Urinary bladder (tissue), 3 donors: ENCODE measurements at regions not wholly inside any gene's neighbourhood (a gene's known extent, or its start where the extent isn't known, plus 50 kb on each side); places are given as distances from the start of the nearest gene placed in this dataset.

ENCODE experiments used
- DNase-seq: peaks from one replicate; pipeline ENCODE4 v3.0.0-alpha.2; 2015; ENCODE audit errors: extremely low spot score
- H3K27ac ChIP-seq: one replicate; pipeline ENCODE4 v1.5.1; 2013; ENCODE audit warnings: low read depth, mild to moderate bottlenecking, moderate library complexity
- H3K36me3 ChIP-seq: one replicate; pipeline ENCODE4 v1.6.1; 2013; ENCODE audit warnings: mild to moderate bottlenecking, moderate library complexity; ENCODE audit not compliant: insufficient read depth
- H3K4me1 ChIP-seq: one replicate; pipeline ENCODE4 v1.6.1; 2013; ENCODE audit warnings: mild to moderate bottlenecking, moderate library complexity; ENCODE audit not compliant: insufficient read depth
- H3K4me3 ChIP-seq: one replicate; pipeline ENCODE4 v1.5.1; 2013; ENCODE audit warnings: low read depth, low read length
- WGBS: extraction: QIAGEN DNeasy Blood & Tissue Kit; methylation state at CpG from one replicate; pipeline ENCODE4 v1.1.7; 2013; 5-methylcytosine and 5-hydroxymethylcytosine counted together
- donor health status: healthy with polysubstance abuse.
- donor health status: healthy.

DNA sequence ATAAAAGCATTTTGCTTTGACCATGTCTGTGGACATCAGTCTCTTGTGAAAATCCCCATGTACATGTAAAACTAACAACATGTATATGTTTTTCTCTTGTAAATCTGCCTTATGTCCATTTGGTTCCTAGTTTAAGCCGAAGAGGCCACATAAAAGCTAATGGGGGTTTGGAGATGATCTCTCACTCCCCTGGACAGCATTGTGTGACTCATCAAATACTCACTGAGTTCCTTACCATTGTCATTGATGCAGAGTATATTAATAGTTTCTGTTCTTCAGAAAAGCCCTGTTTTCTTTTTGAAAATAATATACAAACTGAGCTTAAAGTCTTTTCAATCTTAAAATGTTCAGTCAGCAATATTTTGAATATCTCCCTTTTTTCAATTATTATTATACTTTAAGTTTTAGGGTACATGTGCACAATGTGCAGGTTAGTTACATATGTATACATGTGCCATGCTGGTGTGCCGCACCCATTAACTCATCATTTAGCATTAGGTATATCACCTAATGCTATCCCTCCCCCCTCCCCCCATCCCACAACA, 536.7 kb upstream of the HTR2A start:
- no peaks in the 10 kb centered on the region for H3K36me3 ChIP-seq
- no peaks in the 10 kb centered on the region for H3K4me1 ChIP-seq
- WGBS = 81% methylated on average over 2 of the region's 2 CpGs
- no peak overlapping the region for H3K4me3 ChIP-seq
- no peak for DNase-seq
- no peak overlapping the region for H3K27ac ChIP-seq

GRCh38 chr13:47426126-47426849, 529.4 kb upstream of the HTR2A start:
- DNase-seq = no peak
- H3K27ac ChIP-seq = no peak overlapping the region
- 79% methylated on average over 3 of the region's 3 CpGs for WGBS

DNA sequence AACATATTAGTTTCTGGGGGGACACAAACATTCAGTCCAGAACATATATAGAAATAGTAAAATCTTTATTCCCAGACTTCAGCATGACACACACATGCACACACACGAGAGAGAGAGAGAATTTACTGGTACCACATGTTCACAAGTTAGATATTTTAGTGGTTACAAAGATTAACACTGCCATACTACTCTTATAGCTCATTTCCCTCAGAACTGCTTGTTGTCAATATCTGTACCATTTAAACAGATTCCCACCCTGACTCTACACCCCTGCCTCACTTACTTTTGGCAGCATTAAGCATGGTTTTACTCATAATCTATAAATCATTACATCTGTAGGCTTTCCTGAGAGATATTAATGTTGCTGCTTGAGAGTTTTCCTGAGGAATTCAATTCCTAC, 524.7 kb upstream of the HTR2A start:
- Histone ChIP-seq H3K4me3 (no peak overlapping the region), H3K4me1 (no peaks in the 10 kb centered on the region), H3K27ac (no peak overlapping the region), H3K36me3 (no peaks in the 10 kb centered on the region)
- DNase-seq = no peak
- 48% methylated on average over 1 of the region's 1 CpG for WGBS

More at GRCh38 chr13:47426126-47426849, 529.4 kb upstream of the HTR2A start:
- Histone ChIP-seq H3K36me3 (no peaks in the 10 kb centered on the region), H3K4me1 (no peaks in the 10 kb centered on the region), H3K4me3 (no peak overlapping the region)

DNA sequence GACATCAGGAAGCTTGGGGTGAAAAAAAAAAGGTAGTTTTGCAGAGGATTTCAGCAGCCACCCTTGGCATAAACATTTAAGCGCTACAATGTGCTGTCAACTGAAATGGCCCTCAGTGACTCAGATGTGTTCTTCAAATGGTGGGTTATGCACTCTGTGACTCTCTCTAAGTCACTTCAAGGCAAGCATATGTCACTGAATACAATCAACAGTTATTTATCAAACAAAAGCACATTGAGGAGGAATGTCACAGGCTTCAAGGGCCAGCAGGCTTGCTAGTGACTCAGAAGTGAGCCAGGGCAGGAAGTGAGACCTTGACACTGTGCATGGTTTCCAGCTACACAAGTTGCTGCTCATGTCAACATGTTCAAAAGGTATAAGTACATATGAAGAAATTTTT, 523.7 kb upstream of the HTR2A start:
- no peaks in the 10 kb centered on the region for H3K36me3 ChIP-seq
- H3K27ac ChIP-seq = no peak overlapping the region
- no peak overlapping the region for H3K4me3 ChIP-seq
- DNase-seq = no peak
- WGBS = 97% methylated on average over 1 of the region's 1 CpG
- no peaks in the 10 kb centered on the region for H3K4me1 ChIP-seq

DNA sequence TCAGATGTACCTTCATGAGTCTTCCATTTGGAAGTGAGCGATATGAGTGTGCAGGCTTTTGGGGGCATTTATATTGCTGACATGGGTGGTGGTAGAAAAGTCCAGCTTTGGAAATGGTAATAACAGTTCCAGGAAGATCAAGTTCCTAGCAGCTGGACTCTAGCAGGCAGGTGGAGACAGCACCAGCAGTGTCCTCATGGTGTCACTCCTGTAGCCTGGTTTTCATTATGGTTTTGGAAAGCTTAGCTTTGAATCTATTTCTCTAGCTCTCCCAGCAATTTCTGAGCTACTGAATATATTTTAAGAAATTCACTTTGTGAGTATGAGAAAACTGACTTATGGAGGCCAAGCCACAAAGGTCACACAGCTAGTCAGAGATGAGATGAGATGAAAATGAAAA, 523.2 kb upstream of the HTR2A start:
- Histone ChIP-seq H3K4me1 (no peaks in the 10 kb centered on the region), H3K36me3 (no peaks in the 10 kb centered on the region), H3K4me3 (no peak overlapping the region), H3K27ac (no peak overlapping the region)
- 45% methylated on average over 1 of the region's 1 CpG for WGBS
- DNase-seq = no peak

- WGBS = 91% methylated on average over 3 of the region's 3 CpGs
- Histone ChIP-seq H3K4me3 (no peak overlapping the region), H3K27ac (no peak overlapping the region), H3K4me1 (no peaks in the 10 kb centered on the region), H3K36me3 (no peaks in the 10 kb centered on the region)
- DNase-seq = no peak
Observed at GRCh38 chr13:47418206-47418920, 521.5 kb upstream of the HTR2A start.

- Histone ChIP-seq H3K36me3 (no peaks in the 10 kb centered on the region), H3K27ac (no peak overlapping the region), H3K4me1 (no peaks in the 10 kb centered on the region), H3K4me3 (no peak overlapping the region)
- no peak for DNase-seq
- WGBS = 96% methylated on average over 2 of the region's 2 CpGs
Observed at GRCh38 chr13:47417485-47417884, 520.6 kb upstream of the HTR2A start.

DNA sequence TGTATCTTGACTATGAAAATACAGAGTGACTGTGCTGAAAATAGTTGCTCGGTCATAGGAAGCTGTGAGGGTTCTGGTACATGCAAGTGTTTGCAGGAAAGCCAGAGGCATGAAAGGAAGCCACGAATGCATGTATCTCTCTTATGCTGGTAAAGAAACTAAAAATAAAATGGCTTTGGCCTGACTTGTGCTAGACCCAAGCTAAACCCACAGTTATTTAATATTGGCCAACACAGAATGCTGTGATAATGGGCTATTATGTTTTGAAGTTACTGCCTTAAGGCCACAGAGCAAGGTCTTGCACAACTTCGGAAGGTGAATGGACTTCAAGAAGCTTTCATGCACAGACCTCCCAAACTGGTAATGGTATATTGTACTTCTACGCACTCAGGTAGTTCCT, 518.2 kb upstream of the HTR2A start:
- Histone ChIP-seq H3K4me1 (no peaks in the 10 kb centered on the region), H3K27ac (no peak overlapping the region), H3K4me3 (no peak overlapping the region), H3K36me3 (no peaks in the 10 kb centered on the region)
- no peak for DNase-seq
- 81% methylated on average over 4 of the region's 4 CpGs for WGBS

GRCh38 chr13:47413526-47413925, 516.7 kb upstream of the HTR2A start:
- H3K4me3 ChIP-seq = no peak overlapping the region
- no peak overlapping the region for H3K27ac ChIP-seq
- no peaks in the 10 kb centered on the region for H3K36me3 ChIP-seq
- WGBS = 22% methylated on average over 1 of the region's 1 CpG
- no peak for DNase-seq
- no peaks in the 10 kb centered on the region for H3K4me1 ChIP-seq

DNA sequence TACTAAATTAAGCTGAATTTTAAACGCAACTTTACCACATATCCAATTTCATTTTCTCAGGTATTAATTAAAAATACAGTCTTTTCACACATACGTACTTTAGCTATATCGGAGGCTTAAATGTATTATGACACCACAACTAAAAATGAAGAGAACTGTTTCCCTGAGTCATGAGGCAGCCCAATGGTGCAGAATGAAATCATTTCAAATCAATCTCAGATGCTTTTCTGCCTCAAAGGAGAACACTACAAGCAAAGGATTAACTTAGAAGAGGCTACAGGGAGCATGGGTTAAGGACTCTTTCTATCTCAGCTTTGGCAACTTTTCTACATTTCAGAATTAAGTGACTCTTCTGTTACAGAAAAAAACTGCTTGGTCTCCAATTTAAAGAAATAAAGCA, 516.3 kb upstream of the HTR2A start:
- Histone ChIP-seq H3K4me1 (no peaks in the 10 kb centered on the region), H3K36me3 (no peaks in the 10 kb centered on the region), H3K4me3 (no peak overlapping the region), H3K27ac (no peak overlapping the region)
- no peak for DNase-seq
- WGBS = 63% methylated on average over 3 of the region's 3 CpGs

DNA sequence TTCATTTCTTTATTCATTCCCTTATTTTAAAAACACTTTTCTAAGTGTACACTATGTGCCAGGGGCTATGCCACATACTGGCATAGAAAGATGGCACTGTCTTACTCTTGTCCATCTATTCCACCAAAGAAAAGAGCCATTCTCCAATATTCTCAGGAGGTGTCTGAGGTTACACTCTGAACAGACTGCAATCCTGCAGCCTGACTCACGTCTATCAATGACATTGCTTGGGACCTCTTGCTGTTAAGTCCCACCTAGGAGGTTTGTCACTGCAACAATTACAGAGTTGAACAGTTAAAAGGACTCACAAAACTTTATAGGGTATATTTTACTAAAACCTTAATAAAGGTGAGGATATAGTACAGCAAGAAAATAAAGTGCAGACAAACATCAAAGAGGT, 512.9 kb upstream of the HTR2A start:
- WGBS = 82% methylated on average over 1 of the region's 1 CpG
- Histone ChIP-seq H3K4me3 (no peak overlapping the region), H3K27ac (no peak overlapping the region), H3K4me1 (no peaks in the 10 kb centered on the region), H3K36me3 (no peaks in the 10 kb centered on the region)
- DNase-seq = no peak

GRCh38 chr13:47408546-47409319, 511.9 kb upstream of the HTR2A start:
- no peaks in the 10 kb centered on the region for H3K4me1 ChIP-seq
- no peak overlapping the region for H3K27ac ChIP-seq
- no peak for DNase-seq
- no peaks in the 10 kb centered on the region for H3K36me3 ChIP-seq
- no peak overlapping the region for H3K4me3 ChIP-seq
- WGBS = 79% methylated on average over 7 of the region's 7 CpGs

DNA sequence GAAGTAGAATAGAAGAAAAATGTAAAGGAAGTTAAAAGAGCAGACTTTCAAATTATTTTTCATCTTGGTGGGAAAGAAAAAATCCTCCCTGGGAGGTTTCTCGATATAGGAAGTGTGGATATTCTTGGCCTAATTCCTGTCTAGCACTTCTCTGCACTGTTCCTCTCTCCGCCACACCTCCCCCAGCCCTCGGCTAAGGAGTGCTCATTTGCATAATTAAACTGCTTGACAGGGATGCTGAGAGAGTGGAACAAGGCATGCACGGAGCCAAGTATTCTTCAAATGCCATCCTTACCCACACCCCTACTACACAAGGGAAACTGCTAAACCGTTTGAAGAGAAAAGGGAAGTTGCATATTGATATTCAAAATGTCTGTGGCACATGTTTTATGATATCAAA, 511.0 kb upstream of the HTR2A start:
- Histone ChIP-seq H3K4me3 (no peak overlapping the region), H3K4me1 (no peaks in the 10 kb centered on the region), H3K36me3 (no peaks in the 10 kb centered on the region), H3K27ac (no peak overlapping the region)
- 56% methylated on average over 5 of the region's 5 CpGs for WGBS
- DNase-seq = no peak

- Histone ChIP-seq H3K27ac (no peak overlapping the region), H3K4me3 (no peak overlapping the region)
- 64% methylated on average over 2 of the region's 2 CpGs for WGBS
Observed at GRCh38 chr13:47399599-47399998, 502.7 kb upstream of the HTR2A start.

More at GRCh38 chr13:47399599-47399998, 502.7 kb upstream of the HTR2A start:
- DNase-seq = no peak
- Histone ChIP-seq H3K36me3 (no peaks in the 10 kb centered on the region), H3K4me1 (no peaks in the 10 kb centered on the region)
